WI38 (cell line): ENCODE measurements at regions not wholly inside any gene's neighbourhood (a gene's known extent, or its start where the extent isn't known, plus 50 kb on each side); places are given as distances from the start of the nearest gene placed in this dataset.

ENCODE experiments used
- H3K4me3 ChIP-seq: 2 replicates; pipeline ENCODE4 v1.5.1; 2011; ENCODE audit warnings: low read depth, mild to moderate bottlenecking, control low read depth, low read length
- TF ChIP-seq, protein P1 (sequence below): IDR thresholded peaks from 2 replicates; pipeline ENCODE4 v1.5.1; 2012; ENCODE audit warnings: low read depth, mild to moderate bottlenecking, control low read depth, low read length

DNA sequence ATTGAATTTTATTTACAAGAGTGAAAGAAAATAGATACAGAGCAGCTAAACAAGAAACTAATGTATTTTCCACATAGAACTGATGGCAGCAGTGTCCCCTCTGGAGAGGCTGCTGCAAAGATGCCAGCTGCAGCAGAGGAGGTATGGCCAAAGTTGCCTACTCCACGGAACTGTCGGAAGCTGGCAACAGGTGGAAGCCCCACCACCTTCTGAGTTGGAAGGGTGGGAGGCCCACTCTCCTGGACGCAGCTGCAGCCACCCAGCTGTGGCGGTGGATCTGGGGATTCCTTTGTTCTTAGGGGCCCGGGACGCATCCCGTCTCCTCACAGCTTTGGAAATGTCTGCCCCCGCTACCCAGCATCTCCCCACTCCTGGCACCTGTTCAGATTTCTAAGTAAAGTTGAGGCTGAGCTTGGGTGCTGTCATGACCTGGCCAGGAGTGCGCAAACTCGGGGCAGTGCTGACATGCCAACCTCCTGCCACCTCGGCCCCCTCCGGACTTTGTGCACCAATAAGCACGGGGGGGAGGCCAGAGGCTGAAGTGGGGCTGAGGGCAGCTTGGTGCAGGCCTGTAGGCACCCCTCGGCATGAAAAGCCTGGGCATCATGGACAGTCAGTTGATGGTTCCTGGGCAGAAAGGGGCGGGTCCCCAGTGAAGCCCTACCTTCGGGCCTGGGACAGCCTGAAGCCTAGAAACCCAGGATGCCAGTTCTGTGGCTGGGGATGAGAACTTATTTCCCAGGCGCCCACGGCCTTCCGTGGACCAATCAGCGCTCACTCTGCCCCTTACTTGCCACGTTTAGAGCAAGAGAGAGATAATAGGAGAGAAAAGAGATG, 1071.4 kb downstream of the JRKL start:
- no peak overlapping the region for H3K4me3 ChIP-seq
- TF ChIP-seq, protein P1, sequence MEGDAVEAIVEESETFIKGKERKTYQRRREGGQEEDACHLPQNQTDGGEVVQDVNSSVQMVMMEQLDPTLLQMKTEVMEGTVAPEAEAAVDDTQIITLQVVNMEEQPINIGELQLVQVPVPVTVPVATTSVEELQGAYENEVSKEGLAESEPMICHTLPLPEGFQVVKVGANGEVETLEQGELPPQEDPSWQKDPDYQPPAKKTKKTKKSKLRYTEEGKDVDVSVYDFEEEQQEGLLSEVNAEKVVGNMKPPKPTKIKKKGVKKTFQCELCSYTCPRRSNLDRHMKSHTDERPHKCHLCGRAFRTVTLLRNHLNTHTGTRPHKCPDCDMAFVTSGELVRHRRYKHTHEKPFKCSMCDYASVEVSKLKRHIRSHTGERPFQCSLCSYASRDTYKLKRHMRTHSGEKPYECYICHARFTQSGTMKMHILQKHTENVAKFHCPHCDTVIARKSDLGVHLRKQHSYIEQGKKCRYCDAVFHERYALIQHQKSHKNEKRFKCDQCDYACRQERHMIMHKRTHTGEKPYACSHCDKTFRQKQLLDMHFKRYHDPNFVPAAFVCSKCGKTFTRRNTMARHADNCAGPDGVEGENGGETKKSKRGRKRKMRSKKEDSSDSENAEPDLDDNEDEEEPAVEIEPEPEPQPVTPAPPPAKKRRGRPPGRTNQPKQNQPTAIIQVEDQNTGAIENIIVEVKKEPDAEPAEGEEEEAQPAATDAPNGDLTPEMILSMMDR = no peak

- TF ChIP-seq, protein P1 = no peak
- H3K4me3 ChIP-seq = no peak overlapping the region
These were observed 1072.1 kb downstream of the JRKL start for GRCh38 chr11:97461934-97462333.

DNA sequence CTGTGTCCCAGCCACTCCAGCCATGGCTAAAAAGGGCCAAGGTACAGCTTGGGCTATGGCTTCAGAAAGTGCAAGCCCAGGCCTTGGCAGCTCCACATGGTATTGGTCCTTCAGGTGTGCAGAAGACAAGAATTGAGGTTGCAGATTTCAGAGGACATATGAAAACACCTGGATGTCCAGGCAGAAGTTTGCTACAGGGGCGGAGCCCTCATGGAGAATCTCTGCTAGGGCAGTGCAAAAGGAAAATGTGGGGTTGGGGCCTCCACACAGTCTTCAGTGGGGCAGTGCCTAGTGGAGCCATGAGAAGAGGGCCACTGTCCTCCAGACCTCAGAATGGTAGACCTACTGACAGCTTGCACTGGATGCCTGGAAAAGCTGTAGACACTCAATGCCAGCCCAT, 1074.1 kb downstream of the JRKL start:
- TF ChIP-seq, protein P1 = no peak

GRCh38 chr11:97471480-97471879, 1081.7 kb downstream of the JRKL start:
- H3K4me3 ChIP-seq = no peak overlapping the region
- TF ChIP-seq, protein P1 = no peak

More for the DNA sequence above, 1074.1 kb downstream of the JRKL start:
- H3K4me3 ChIP-seq = no peak overlapping the region

DNA sequence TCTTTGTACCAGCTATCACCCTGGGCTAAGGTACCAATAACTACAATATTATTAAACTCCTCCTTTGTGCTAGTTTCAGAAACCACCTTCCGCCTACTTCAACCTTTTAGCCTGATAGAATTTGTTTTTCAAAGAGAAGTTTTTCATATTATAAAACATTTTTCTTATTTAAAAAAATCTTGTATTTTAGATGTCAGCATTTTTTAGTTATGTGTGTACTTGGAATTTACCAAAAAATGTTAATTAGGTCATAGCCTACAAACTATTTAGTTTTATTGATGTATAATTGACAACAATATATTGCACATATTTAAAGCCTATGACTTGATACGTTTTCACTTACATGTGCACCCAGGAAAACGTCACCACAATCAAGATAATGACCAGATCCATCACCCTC, 1097.6 kb downstream of the JRKL start:
- TF ChIP-seq, protein P1 = no peak
- no peak overlapping the region for H3K4me3 ChIP-seq

GRCh38 chr11:97498891-97499290, 1109.1 kb downstream of the JRKL start:
- no peak overlapping the region for H3K4me3 ChIP-seq
- TF ChIP-seq, protein P1 = no peak

GRCh38 chr11:97502201-97502600, 1112.4 kb downstream of the JRKL start:
- no peak overlapping the region for H3K4me3 ChIP-seq
- TF ChIP-seq, protein P1 = no peak
